ENCODE measurements at regions not wholly inside any gene's neighbourhood (a gene's known extent, or its start where the extent isn't known, plus 50 kb on each side); places are given as distances from the start of the nearest gene placed in this dataset.

DNA sequence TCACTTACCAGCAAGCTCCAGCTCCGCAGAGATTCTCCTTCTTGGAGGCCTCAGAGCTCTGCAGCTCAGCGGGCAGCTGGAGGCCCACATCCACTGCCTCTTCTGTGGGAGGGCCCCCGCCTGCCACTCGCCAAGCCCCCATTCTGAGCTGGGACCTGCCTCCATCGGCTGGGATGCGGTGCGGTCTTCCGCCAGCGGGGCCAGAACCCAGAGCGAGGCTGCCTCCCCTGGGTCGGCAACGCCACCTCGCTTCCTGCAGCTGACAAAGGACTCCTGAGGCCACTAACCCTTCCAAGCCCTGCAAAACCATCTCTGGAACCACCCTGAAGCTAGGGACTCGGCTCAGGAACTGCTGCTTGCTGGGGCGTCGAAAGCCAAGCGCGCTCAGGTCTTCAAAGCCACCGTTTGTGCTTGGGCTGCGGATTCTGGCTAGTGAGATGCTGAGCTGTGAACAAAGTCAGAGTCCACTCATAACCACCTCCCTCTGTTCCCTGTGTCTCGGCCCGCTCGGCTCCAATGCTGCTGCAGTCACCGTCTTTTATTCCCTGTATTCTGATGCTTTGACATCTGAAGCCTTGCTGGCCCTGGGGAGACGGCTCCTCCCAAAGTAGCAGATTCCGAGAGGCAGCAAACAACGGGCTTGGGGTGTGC is 174.3 kb downstream of the ENGASE start:
- no peak for DNase-seq (ENCODE audit: low spot score)

GRCh38 chr17:79246225-79247190 is 171.9 kb downstream of the ENGASE start:
- no peak for DNase-seq (ENCODE audit: low spot score)

- no peak for DNase-seq (ENCODE audit: low spot score)
Observed at GRCh38 chr17:79244665-79245064, 170.0 kb downstream of the ENGASE start.

- DNase-seq (ENCODE audit: low spot score) = no peak
Observed at GRCh38 chr17:79243996-79244395, 169.4 kb downstream of the ENGASE start.

GRCh38 chr17:79243603-79243990 is 169.0 kb downstream of the ENGASE start:
- no peak for DNase-seq (ENCODE audit: low spot score)

DNA sequence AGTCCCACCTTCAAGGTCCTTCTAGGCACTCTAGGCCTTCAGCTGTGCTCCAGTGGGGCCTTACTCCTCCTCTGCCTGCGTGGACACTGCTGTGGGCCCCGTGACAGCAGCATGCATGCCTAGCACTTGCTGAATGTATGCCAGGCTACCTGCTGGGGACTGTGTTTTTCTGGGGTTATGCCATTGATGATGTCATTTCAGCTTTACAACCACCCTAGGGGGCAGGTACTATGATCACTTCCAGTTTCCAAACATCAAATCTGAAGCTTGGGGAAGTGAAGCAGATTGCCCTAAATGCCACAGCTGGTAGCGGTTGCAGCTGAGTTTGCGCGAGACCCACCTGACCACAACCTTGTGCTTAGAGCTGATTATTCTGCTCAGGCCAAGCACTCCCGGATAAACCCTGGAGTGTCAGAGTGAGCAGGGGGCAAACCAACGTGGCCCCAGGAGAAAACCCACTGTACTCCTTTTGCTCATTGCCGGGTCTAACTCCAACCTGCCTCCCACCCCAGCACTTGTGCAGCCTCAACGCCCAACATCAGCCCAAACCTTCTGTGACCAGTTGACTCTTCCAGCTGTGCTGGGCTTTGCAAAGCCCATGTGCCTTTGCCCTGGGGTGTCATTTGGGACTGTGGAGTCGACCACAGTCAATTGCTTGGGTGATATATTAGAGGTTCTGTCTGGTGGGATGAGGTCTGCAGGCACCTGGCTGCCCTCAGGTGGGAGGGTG is 168.4 kb downstream of the ENGASE start:
- no peak for DNase-seq (ENCODE audit: low spot score)

- DNase-seq (ENCODE audit: low spot score) = no peak
Observed at GRCh38 chr17:79242393-79242792, 167.8 kb downstream of the ENGASE start.

DNA sequence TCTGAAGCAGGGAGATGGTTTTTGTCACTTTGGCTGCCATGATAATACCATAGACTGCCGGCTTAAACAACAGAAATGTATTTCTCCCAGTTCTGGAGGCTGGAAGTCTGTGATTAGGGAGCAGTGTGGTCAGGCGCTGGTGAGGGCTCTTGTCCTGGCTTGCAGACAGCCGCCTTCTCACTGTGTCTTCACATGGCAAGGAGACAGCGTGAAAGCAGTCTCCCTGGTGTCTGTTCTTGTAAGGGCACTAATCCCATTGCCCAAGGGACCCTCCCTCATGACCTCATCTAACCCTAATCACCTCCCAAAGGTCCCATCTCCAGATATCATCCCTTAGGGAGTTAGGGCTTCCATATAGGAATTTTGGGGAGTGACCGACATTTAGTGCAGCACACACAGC is 167.0 kb downstream of the ENGASE start:
- no peak for DNase-seq (ENCODE audit: low spot score)

GRCh38 chr17:79239205-79239604 is 164.6 kb downstream of the ENGASE start:
- no peak for DNase-seq (ENCODE audit: low spot score)

- no peak for DNase-seq (ENCODE audit: low spot score)
Observed at GRCh38 chr17:79237448-79238053, 162.9 kb downstream of the ENGASE start.

DNA sequence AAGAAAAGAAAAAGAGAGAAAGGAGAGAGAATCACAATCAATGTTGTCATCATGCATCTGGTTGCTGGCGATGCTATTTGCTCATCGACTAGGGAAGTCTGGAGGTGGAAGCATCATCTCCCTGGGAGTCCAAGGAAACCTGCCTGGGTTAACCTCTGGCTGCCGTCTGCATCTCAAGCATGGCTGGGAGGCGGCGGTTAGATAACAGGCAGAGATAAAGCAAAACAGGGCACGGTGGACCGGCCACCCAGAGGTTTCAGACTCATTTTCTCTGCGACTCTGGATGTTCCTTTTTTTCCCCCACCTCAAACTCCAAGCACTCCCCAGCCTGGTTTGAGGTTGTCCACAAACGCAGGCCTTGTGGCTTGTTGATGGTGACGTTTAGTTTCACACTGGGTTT is 161.2 kb downstream of the ENGASE start:
- DNase-seq (ENCODE audit: low spot score) = no peak

GRCh38 chr17:79233916-79234551 is 159.4 kb downstream of the ENGASE start:
- no peak for DNase-seq (ENCODE audit: low spot score)

GRCh38 chr17:79232957-79233356 is 158.3 kb downstream of the ENGASE start:
- no peak for DNase-seq (ENCODE audit: low spot score)

- no peak for DNase-seq (ENCODE audit: low spot score)
Observed at GRCh38 chr17:79231766-79232287, 157.2 kb downstream of the ENGASE start.

- DNase-seq (ENCODE audit: low spot score) = no peak
Observed at GRCh38 chr17:79230576-79230975, 156.0 kb downstream of the ENGASE start.

GRCh38 chr17:79226037-79226436 is 151.4 kb downstream of the ENGASE start:
- DNase-seq (ENCODE audit: low spot score) = no peak

GRCh38 chr17:79224903-79225302 is 150.3 kb downstream of the ENGASE start:
- no peak for DNase-seq (ENCODE audit: low spot score)

DNA sequence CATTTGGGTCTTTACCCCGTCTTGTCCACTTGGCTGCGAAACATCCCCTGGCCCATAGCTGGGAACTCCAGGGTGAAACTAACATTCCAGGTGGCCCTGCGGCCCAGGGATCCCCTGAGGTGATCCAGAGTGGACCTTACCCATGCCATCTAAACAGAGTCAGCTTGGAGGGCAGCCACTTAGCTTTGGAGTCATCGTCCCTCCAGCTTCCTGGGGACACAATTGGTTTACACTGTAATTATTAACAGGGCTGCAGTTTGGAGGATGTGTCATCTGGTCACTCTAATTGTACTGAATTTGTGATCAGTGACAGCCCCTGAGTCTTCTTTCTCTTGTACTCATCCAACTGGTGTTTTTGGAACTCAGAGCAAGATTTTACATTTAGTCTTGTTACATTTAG is 149.9 kb downstream of the ENGASE start:
- DNase-seq (ENCODE audit: low spot score) = no peak

GRCh38 chr17:79223953-79224352 is 149.3 kb downstream of the ENGASE start:
- no peak for DNase-seq (ENCODE audit: low spot score)

- DNase-seq (ENCODE audit: low spot score) = no peak
Observed at GRCh38 chr17:79223471-79223870, 148.8 kb downstream of the ENGASE start.

- DNase-seq (ENCODE audit: low spot score) = no peak
Observed at GRCh38 chr17:79221597-79221996, 147.0 kb downstream of the ENGASE start.
